GM12878 (cell line): ENCODE measurements at regions not wholly inside any gene's neighbourhood (a gene's known extent, or its start where the extent isn't known, plus 50 kb on each side); places are given as distances from the start of the nearest gene placed in this dataset.

Experiments
- ATAC-seq: fragments of 200-7000 bp; cut with Tn5 transposase; 3 replicates; pipeline ENCODE4 v1.9.1; 2020; ENCODE audit warnings: mild to moderate bottlenecking, moderate library complexity
- BruUV-seq: library from RNA; stranded (reverse); fragments of 400-500 nt; replicated peaks from 2 replicates; lab custom pipeline; 2021; lab: Mats Ljungman, UMichigan
- CTCF ChIA-PET: fragments of 300-600 bp; sonication (Branson Sonifier 250); formaldehyde crosslinking; extraction: SDS; loops from one replicate; lab custom pipeline; 2021; ENCODE audit warnings: inconsistent platforms; lab: Yijun Ruan, JAX
- POLR2A ChIA-PET: fragments of 350-600 bp; formaldehyde crosslinking; extraction: SDS; loops from one replicate; lab custom pipeline; 2021; ENCODE audit warnings: inconsistent platforms; lab: Charles Lee
- RAD21 ChIA-PET: fragments of 300-600 bp; sonication (Branson Sonifier 250); formaldehyde crosslinking; loops from one replicate; lab custom pipeline; 2023; ENCODE audit warnings: antibody characterized with exemption; ENCODE audit not compliant: unreplicated experiment; lab: Charles Lee
- SMC1A ChIA-PET: fragments of 300-600 bp; sonication (Branson Sonifier 250); formaldehyde crosslinking; loops from one replicate; lab custom pipeline; 2023; ENCODE audit not compliant: unreplicated experiment, uncharacterized antibody; lab: Charles Lee
- DNase-seq: peaks from one replicate; pipeline ENCODE4 v3.0.0-alpha.2; 2011; ENCODE audit warnings: low read depth, low spot score
- FAIRE-seq: peaks from 3 replicates; lab custom pipeline; 2011; peaks lifted over from hg19 to GRCh38; lab: Jason Lieb, UNC
- H2AFZ ChIP-seq: 2 replicates; pipeline ENCODE4 v1.6.0; 2011; ENCODE audit warnings: low read depth, low read length, control low read depth; ENCODE audit not compliant: control insufficient read depth
- H3K27ac ChIP-seq: 2 replicates; pipeline ENCODE4 v1.5.1; 2011; ENCODE audit warnings: control low read depth; ENCODE audit not compliant: control insufficient read depth, insufficient read depth
- H3K27me3 ChIP-seq, 2 experiments: replicated peaks in 1 of 2; 2 replicates each; pipeline versions ENCODE4 v1.6.0 to v1.6.1; 2011; ENCODE audit warnings: low read length in 1 of 2; ENCODE audit not compliant: control insufficient read depth in 2 of 2, insufficient read depth in 2 of 2
- H3K36me3 ChIP-seq, 2 experiments: 2 replicates each; pipeline ENCODE4 v1.5.1; 2011; ENCODE audit warnings: low read length in 1 of 2; ENCODE audit not compliant: control insufficient read depth in 2 of 2, insufficient read depth in 2 of 2
- H3K4me1 ChIP-seq: 2 replicates; pipeline ENCODE4 v1.6.1; 2011; ENCODE audit warnings: mild to moderate bottlenecking, low read length, moderate library complexity, mixed read lengths; ENCODE audit not compliant: control insufficient read depth, insufficient read depth
- H3K4me2 ChIP-seq: 2 replicates; pipeline ENCODE4 v1.6.0; 2011; ENCODE audit warnings: control low read depth; ENCODE audit not compliant: control insufficient read depth, insufficient read depth
- H3K4me3 ChIP-seq: fragments of 200-600 bp; sonication (generic); 2 replicates; pipeline ENCODE4 v1.5.1; 2016
- H3K79me2 ChIP-seq: 2 replicates; pipeline ENCODE4 v1.6.0; 2011; ENCODE audit warnings: low read length; ENCODE audit not compliant: control insufficient read depth, insufficient read depth
- H3K9ac ChIP-seq: 2 replicates; pipeline ENCODE4 v1.8.0; 2011; ENCODE audit warnings: low read length, control low read depth, mixed read lengths; ENCODE audit not compliant: control insufficient read depth, insufficient read depth
- H3K9me3 ChIP-seq: replicated peaks from 3 replicates; pipeline ENCODE4 v1.5.1; 2011; ENCODE audit warnings: mild to moderate bottlenecking, low read length; ENCODE audit not compliant: control insufficient read depth, insufficient read depth
- H4K20me1 ChIP-seq: 2 replicates; pipeline ENCODE4 v1.6.0; 2011; ENCODE audit not compliant: control insufficient read depth, insufficient read depth
- CREB1 ChIP-seq: IDR thresholded peaks from 2 replicates; pipeline ENCODE4 v1.6.1; 2012; ENCODE audit warnings: low read depth, mild to moderate bottlenecking, inconsistent platforms
- NFYA ChIP-seq: IDR thresholded peaks from 2 replicates; pipeline ENCODE4 v1.6.1; 2011; ENCODE audit warnings: low read depth, mild to moderate bottlenecking, low read length, improper control_type of control experiment, borderline replicate concordance
- NFYB ChIP-seq: IDR thresholded peaks from 2 replicates; pipeline ENCODE4 v1.6.1; 2011; ENCODE audit warnings: low read depth, mild to moderate bottlenecking, low read length, improper control_type of control experiment, moderate library complexity; ENCODE audit not compliant: insufficient read depth
- STAT1 ChIP-seq: fragments of 450-650 bp; conservative IDR thresholded peaks from 2 replicates; pipeline ENCODE4 v1.6.1; 2014; ENCODE audit warnings: antibody characterized with exemption, mild to moderate bottlenecking
- TARDBP ChIP-seq: IDR thresholded peaks from 2 replicates; pipeline ENCODE4 v1.6.1; 2016; ENCODE audit warnings: borderline replicate concordance
- USF1 ChIP-seq: IDR thresholded peaks from 2 replicates; pipeline ENCODE4 v1.6.1; 2011; ENCODE audit warnings: borderline replicate concordance, low read depth, mild to moderate bottlenecking, moderate library complexity, mixed read lengths, low read length; ENCODE audit not compliant: insufficient read depth; ENCODE audit errors: extremely low read length
- WGBS: methylation state at CpG from one replicate; pipeline ENCODE4 v1.1.6; 2016; ENCODE audit warnings: low lambda C conversion rate; ENCODE audit not compliant: insufficient replicate concordance, insufficient coverage; ENCODE audit errors: missing lambda C conversion rate; 5-methylcytosine and 5-hydroxymethylcytosine counted together
- in situ Hi-C: fragments of 300-500 bp; cut with MboI; formaldehyde crosslinking; loops from 9 replicates; pipeline ENCODE4 v1.14.3; 2018; ENCODE audit warnings: mixed read lengths
- intact Hi-C: fragments of 100-400 bp; cut with micrococcal nuclease; formaldehyde crosslinking; loops from one replicate; pipeline ENCODE4 v1.14.2; 2022; ENCODE audit not compliant: unreplicated experiment

DNA sequence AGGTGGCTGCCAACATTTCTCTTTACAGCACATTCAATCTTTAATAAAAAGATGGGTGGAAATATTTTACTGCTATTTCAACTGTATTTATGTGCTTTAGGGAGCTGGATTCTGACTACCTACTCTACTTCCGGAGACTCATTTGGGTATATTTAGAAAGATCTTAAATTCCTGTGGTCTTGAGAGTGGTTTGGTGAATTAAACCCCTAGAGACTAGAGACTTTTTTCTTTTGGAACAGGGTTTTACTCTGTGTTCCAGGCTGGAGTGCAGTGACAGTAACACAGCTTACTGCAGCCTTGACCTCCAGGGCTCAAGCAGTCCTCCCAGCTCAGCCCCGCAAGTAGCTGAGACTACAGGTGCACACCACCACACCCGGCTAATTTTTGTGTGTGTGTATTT, 79.0 kb upstream of the HABP2 start:
- Histone ChIP-seq H3K4me2 (no peak overlapping the region), H2AFZ (no peak overlapping the region), H3K36me3 (no peaks in the 10 kb centered on the region), H3K9me3 (no peaks in the 10 kb centered on the region), H3K27me3 (no peaks in the 10 kb centered on the region), H3K79me2 (no peaks in the 10 kb centered on the region), H3K4me3 (no peak overlapping the region), H3K4me1 (no peaks in the 10 kb centered on the region), H4K20me1 (no peaks in the 10 kb centered on the region), H3K9ac (no peak overlapping the region), H3K27ac (no peak overlapping the region)
- RAD21 ChIA-PET, result no interaction called here
- no peak for ATAC-seq
- TF ChIP-seq TARDBP (no peak), USF1 (no peak), STAT1 (no peak)
- in situ Hi-C loops (no loop called here), intact Hi-C loops (no loop called here)
- no TSS peak for BruUV-seq
- no peak for FAIRE-seq
- POLR2A ChIA-PET, result no interaction called here
- CTCF ChIA-PET, result no interaction called here
- SMC1A ChIA-PET, result no interaction called here
- DNase-seq, result no peak
- 55% methylated on average over 3 of the region's 3 CpGs for WGBS

DNA sequence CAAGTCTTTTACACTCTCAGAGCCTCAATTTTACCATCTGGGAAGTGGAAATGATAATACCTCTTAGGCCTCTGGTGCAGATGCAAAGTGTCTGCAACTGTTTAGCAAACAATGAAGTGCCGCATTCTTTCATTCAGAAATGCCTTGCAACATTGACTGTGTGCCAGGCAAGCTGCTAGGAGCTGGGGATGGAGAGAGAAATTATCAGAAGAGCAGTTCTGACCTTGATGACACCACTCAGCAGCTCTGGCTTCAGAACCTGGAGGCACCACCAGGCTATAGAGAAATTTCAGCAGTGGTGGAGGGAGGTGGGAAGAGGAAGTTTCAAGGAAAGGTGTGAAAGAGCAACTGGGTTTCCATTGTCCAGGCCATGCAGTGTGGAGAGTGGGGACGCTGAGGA, 78.1 kb upstream of the HABP2 start:
- ChIA-PET SMC1A (no interaction called here), CTCF (no interaction called here), RAD21 (no interaction called here), POLR2A (no interaction called here)
- 20% methylated on average over 2 of the region's 2 CpGs for WGBS
- Histone ChIP-seq H3K9me3 (no peaks in the 10 kb centered on the region; the same call in 2 of the 3 replicates), H3K9ac (no peak overlapping the region), H3K4me2 (no peak overlapping the region), H3K4me3 (no peak overlapping the region), H3K4me1 (no peaks in the 10 kb centered on the region), H3K36me3 (no peaks in the 10 kb centered on the region), H4K20me1 (no peaks in the 10 kb centered on the region), H3K27ac (no peak overlapping the region), H3K79me2 (no peaks in the 10 kb centered on the region), H2AFZ (no peak overlapping the region), H3K27me3 (no peaks in the 10 kb centered on the region)
- in situ Hi-C loops (no loop called here), intact Hi-C loops (no loop called here)
- no peak for TF ChIP-seq NFYA
- no peak for TF ChIP-seq NFYB
- TF ChIP-seq CREB1, result no peak
- DNase-seq (no peak), FAIRE-seq (no peak), ATAC-seq (no peak)
- BruUV-seq, result no TSS peak
